Stimulated activated CD8-positive, alpha-beta memory T cell treated with anti-CD3 and anti-CD28 coated beads, Interleukin-4, amount 100 ng/mL, for 48 hours (primary cell): ENCODE measurements at regions not wholly inside any gene's neighbourhood (a gene's known extent, or its start where the extent isn't known, plus 50 kb on each side); places are given as distances from the start of the nearest gene placed in this dataset.

ENCODE experiments used
- DNase-seq: peaks from one replicate; pipeline ENCODE4 v3.0.0-alpha.2; 2020

GRCh38 chr14:65878586-65878985 lies 466.1 kb downstream of the FUT8 start:
- DNase-seq = no peak

- DNase-seq = no peak
Measured at GRCh38 chr14:65879248-65880009, 466.9 kb downstream of the FUT8 start.

- DNase-seq = no peak
Measured at GRCh38 chr14:65880507-65880906, 468.0 kb downstream of the FUT8 start.

- DNase-seq = no peak
Measured at GRCh38 chr14:65881642-65882041, 469.1 kb downstream of the FUT8 start.

GRCh38 chr14:65888677-65889076 lies 476.1 kb downstream of the FUT8 start:
- DNase-seq = no peak

- no peak for DNase-seq
Measured at GRCh38 chr14:65892315-65892714, 479.8 kb downstream of the FUT8 start.

- no peak for DNase-seq
Measured at GRCh38 chr14:65900164-65900563, 487.6 kb downstream of the FUT8 start.

- DNase-seq = no peak
Measured at GRCh38 chr14:65901595-65901994, 489.1 kb downstream of the FUT8 start.

- no peak for DNase-seq
Measured at GRCh38 chr14:65904988-65905387, 492.5 kb downstream of the FUT8 start.

- DNase-seq = no peak
Measured at GRCh38 chr14:65906344-65906743, 493.8 kb downstream of the FUT8 start.

GRCh38 chr14:65906948-65907347 lies 494.4 kb downstream of the FUT8 start:
- no peak for DNase-seq

GRCh38 chr14:65910108-65910786 lies 497.7 kb downstream of the FUT8 start:
- no peak for DNase-seq

- DNase-seq = no peak
Measured at GRCh38 chr14:65915125-65915524, 502.6 kb downstream of the FUT8 start.

GRCh38 chr14:65916055-65916454 lies 503.5 kb downstream of the FUT8 start:
- DNase-seq = no peak

GRCh38 chr14:65920996-65921395 lies 508.5 kb downstream of the FUT8 start:
- DNase-seq = no peak

GRCh38 chr14:65922142-65922541 lies 509.6 kb downstream of the FUT8 start:
- no peak for DNase-seq

- DNase-seq = no peak
Measured at GRCh38 chr14:65926504-65926903, 514.0 kb downstream of the FUT8 start.

GRCh38 chr14:65926935-65927700 lies 514.6 kb downstream of the FUT8 start:
- DNase-seq = no peak

- DNase-seq = peak; percentile 82
Measured at GRCh38 chr14:65927931-65928356, 515.4 kb downstream of the FUT8 start.

- DNase-seq = no peak
Measured at GRCh38 chr14:65928995-65929394, 516.5 kb downstream of the FUT8 start.

GRCh38 chr14:65933400-65934069 lies 521.0 kb downstream of the FUT8 start:
- DNase-seq = no peak

GRCh38 chr14:65934070-65934435 lies 521.5 kb downstream of the FUT8 start:
- no peak for DNase-seq

- DNase-seq = no peak
Measured at GRCh38 chr14:65936342-65936975, 523.9 kb downstream of the FUT8 start.
